ENCODE measurements at regions not wholly inside any gene's neighbourhood (a gene's known extent, or its start where the extent isn't known, plus 50 kb on each side); places are given as distances from the start of the nearest gene placed in this dataset.

- no peak for TF ChIP-seq POLR2A (IDR thresholded peaks at IDR 0.05)
- TF ChIP-seq, protein P1, sequence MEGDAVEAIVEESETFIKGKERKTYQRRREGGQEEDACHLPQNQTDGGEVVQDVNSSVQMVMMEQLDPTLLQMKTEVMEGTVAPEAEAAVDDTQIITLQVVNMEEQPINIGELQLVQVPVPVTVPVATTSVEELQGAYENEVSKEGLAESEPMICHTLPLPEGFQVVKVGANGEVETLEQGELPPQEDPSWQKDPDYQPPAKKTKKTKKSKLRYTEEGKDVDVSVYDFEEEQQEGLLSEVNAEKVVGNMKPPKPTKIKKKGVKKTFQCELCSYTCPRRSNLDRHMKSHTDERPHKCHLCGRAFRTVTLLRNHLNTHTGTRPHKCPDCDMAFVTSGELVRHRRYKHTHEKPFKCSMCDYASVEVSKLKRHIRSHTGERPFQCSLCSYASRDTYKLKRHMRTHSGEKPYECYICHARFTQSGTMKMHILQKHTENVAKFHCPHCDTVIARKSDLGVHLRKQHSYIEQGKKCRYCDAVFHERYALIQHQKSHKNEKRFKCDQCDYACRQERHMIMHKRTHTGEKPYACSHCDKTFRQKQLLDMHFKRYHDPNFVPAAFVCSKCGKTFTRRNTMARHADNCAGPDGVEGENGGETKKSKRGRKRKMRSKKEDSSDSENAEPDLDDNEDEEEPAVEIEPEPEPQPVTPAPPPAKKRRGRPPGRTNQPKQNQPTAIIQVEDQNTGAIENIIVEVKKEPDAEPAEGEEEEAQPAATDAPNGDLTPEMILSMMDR (IDR thresholded peaks at IDR 0.05) = no peak
- Histone ChIP-seq H3K9me3 (no peaks in the 10 kb centered on the region), H3K4me1 (no peaks in the 10 kb centered on the region), H3K36me3 (replicated peaks in 1 of 2; ENCODE audit: insufficient read depth in 1 of 2, low read depth in 2 of 2) (no peaks in the 10 kb centered on the region), H3K27ac (no peak overlapping the region), H3K4me3 (no peak overlapping the region), H3K27me3 (no peaks in the 10 kb centered on the region)
- no peak for ATAC-seq
- DNase-seq = no peak
- intact Hi-C loops (cut with DNase I) = loop anchor here (10.0 kb wide), 1 partner anchor 405 kb away; no protein-coding TSS in a partner anchor
- WGBS, 2 donors = 83 to 91% methylated on average over 4 of the region's 4 CpGs
These were observed 97.7 kb upstream of the TBC1D5 start for GRCh38 chr3:17840126-17840525.

GRCh38 chr3:17836919-17837318 is 94.5 kb upstream of the TBC1D5 start:
- no peaks in the 10 kb centered on the region for H3K9me3 ChIP-seq
- intact Hi-C loops (cut with DNase I) = no loop called here
- DNase-seq (no peak), ATAC-seq (no peak)
- no peaks in the 10 kb centered on the region for H3K4me1 ChIP-seq
- H3K27ac ChIP-seq = no peak overlapping the region
- H3K36me3 ChIP-seq (replicated peaks in 1 of 2; ENCODE audit: insufficient read depth in 1 of 2, low read depth in 2 of 2) = no peaks in the 10 kb centered on the region
- no peak overlapping the region for H3K4me3 ChIP-seq
- TF ChIP-seq, protein P1 (IDR thresholded peaks at IDR 0.05) = no peak
- TF ChIP-seq POLR2A (IDR thresholded peaks at IDR 0.05) = no peak
- no peaks in the 10 kb centered on the region for H3K27me3 ChIP-seq
- WGBS, 2 donors = 65 to 75% methylated on average over 6 of the region's 6 CpGs

GRCh38 chr3:17836092-17836491 is 93.7 kb upstream of the TBC1D5 start:
- Histone ChIP-seq H3K9me3 (no peaks in the 10 kb centered on the region), H3K4me1 (no peaks in the 10 kb centered on the region), H3K27me3 (no peaks in the 10 kb centered on the region), H3K36me3 (replicated peaks in 1 of 2; ENCODE audit: insufficient read depth in 1 of 2, low read depth in 2 of 2) (no peaks in the 10 kb centered on the region), H3K27ac (no peak overlapping the region), H3K4me3 (no peak overlapping the region)
- 89 to 91% methylated on average over 3 of the region's 3 CpGs for WGBS, 2 donors
- no peak for TF ChIP-seq POLR2A (IDR thresholded peaks at IDR 0.05)
- TF ChIP-seq, protein P1 (IDR thresholded peaks at IDR 0.05) = no peak
- no peak for DNase-seq
- intact Hi-C loops (cut with DNase I) = no loop called here
- ATAC-seq = no peak

- H3K36me3 ChIP-seq (replicated peaks in 1 of 2; ENCODE audit: insufficient read depth in 1 of 2, low read depth in 2 of 2) = no peaks in the 10 kb centered on the region
- no peak overlapping the region for H3K4me3 ChIP-seq
- 91 to 93% methylated on average over 5 of the region's 5 CpGs for WGBS, 2 donors
- ATAC-seq = no peak
- TF ChIP-seq POLR2A (IDR thresholded peaks at IDR 0.05) = no peak
- TF ChIP-seq, protein P1 (IDR thresholded peaks at IDR 0.05) = no peak
- H3K4me1 ChIP-seq = no peaks in the 10 kb centered on the region
- H3K9me3 ChIP-seq = no peaks in the 10 kb centered on the region
- H3K27me3 ChIP-seq = no peaks in the 10 kb centered on the region
- H3K27ac ChIP-seq = no peak overlapping the region
- DNase-seq = no peak
- intact Hi-C loops (cut with DNase I) = no loop called here
These were observed 91.5 kb upstream of the TBC1D5 start for GRCh38 chr3:17833786-17834559.

DNA sequence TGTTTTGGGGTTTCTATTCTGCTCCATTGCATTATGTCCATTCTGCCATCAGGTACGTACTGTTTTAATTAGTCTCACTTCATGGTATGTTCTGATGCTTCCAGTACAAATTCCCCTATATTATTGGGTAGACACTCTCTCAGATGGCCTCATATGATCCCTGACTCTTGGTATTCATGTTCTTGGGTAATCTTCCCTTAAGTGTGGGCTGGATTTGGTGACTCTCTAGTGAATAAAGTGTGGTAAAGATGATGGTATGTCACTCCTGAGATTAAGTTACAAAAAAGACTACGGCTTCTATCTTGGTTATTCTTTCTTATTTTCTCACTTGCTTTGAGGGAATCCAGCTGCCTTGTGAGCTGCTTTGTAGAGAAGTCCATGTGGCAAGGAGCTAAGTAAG is 89.6 kb upstream of the TBC1D5 start:
- H3K4me3 ChIP-seq = no peak overlapping the region
- DNase-seq (no peak), ATAC-seq (no peak)
- no peaks in the 10 kb centered on the region for H3K36me3 ChIP-seq (replicated peaks in 1 of 2; ENCODE audit: insufficient read depth in 1 of 2, low read depth in 2 of 2)
- no peak overlapping the region for H3K27ac ChIP-seq
- WGBS, 2 donors = 89% methylated on average over 2 of the region's 2 CpGs
- no peaks in the 10 kb centered on the region for H3K4me1 ChIP-seq
- H3K27me3 ChIP-seq = no peaks in the 10 kb centered on the region
- TF ChIP-seq POLR2A (IDR thresholded peaks at IDR 0.05) = no peak
- TF ChIP-seq, protein P1 (IDR thresholded peaks at IDR 0.05) = no peak
- no peaks in the 10 kb centered on the region for H3K9me3 ChIP-seq
- intact Hi-C loops (cut with DNase I) = no loop called here
